GM12892 (cell line): ENCODE measurements at regions not wholly inside any gene's neighbourhood (a gene's known extent, or its start where the extent isn't known, plus 50 kb on each side); places are given as distances from the start of the nearest gene placed in this dataset.

Source experiments
- POLR2A ChIP-seq: IDR thresholded peaks from 2 replicates; pipeline ENCODE4 v1.6.1; 2011; ENCODE audit warnings: low read depth, low read length, control low read depth
- POLR2AphosphoS5 ChIP-seq: IDR thresholded peaks from 2 replicates; pipeline ENCODE4 v1.6.1; 2011; ENCODE audit warnings: low read depth, low read length, control low read depth

DNA sequence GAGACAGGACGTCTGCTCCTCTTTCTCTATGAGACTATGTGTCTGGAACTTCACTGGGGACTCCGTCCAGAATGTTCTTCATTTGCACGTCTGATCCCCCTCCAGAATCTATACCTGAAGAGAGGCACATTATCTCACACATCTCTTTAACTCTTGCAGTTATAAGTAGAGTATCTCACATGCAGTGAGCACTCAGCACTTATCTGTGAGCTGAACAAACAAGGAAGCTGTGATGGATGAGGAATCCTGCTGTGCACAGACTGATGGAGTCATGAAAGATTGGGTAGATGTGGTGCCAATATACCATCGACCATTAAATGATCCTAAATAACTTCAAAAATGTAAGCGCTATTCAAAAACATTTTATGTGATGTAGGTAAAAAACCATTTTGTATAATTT, 888.3 kb upstream of the CELF4 start:
- TF ChIP-seq POLR2A (no peak), POLR2AphosphoS5 (no peak)
